Uterus (tissue), 3 donors: ENCODE measurements at regions not wholly inside any gene's neighbourhood (a gene's known extent, or its start where the extent isn't known, plus 50 kb on each side); places are given as distances from the start of the nearest gene placed in this dataset.

ENCODE experiments used
- DNase-seq, 2 donors: peaks; one replicate each; pipeline ENCODE4 v3.0.0-alpha.2; 2019 to 2020
- H3K27ac ChIP-seq, 2 donors: fragments of 200-600 bp; sonication (generic); 1 replicate in 1 of 2; 2 replicates in 1 of 2; pipeline ENCODE4 v1.5.1; 2016 to 2018
- H3K27me3 ChIP-seq, 2 donors: fragments of 200-600 bp; sonication (generic); one replicate each; pipeline ENCODE4 v1.5.1; 2018 to 2019; ENCODE audit warnings: control low read depth in 1 of 2
- H3K36me3 ChIP-seq, 2 donors: fragments of 200-600 bp; sonication (generic); one replicate each; pipeline ENCODE4 v1.5.1; 2019; ENCODE audit warnings: control low read depth in 1 of 2
- H3K4me1 ChIP-seq, 2 donors: fragments of 200-600 bp; sonication (generic); one replicate each; pipeline ENCODE4 v1.5.1; 2018 to 2019; ENCODE audit warnings: control low read depth in 1 of 2
- H3K4me3 ChIP-seq, 2 donors: fragments of 200-600 bp; sonication (generic); 1 replicate in 1 of 2; 2 replicates in 1 of 2; pipeline ENCODE4 v1.5.1; 2018 to 2019; ENCODE audit warnings: mild to moderate bottlenecking in 1 of 2
- H3K9me3 ChIP-seq, 2 donors: fragments of 200-600 bp; sonication (generic); one replicate each; pipeline ENCODE4 v1.5.1; 2019; ENCODE audit warnings: control low read depth in 1 of 2
- POLR2A ChIP-seq, 2 donors: fragments of 450-650 bp; IDR thresholded peaks; one replicate each; pipeline ENCODE4 v1.6.1; 2016; ENCODE audit warnings: antibody characterized with exemption in 2 of 2, mild to moderate bottlenecking in 1 of 2, moderate library complexity in 1 of 2
- intact Hi-C: fragments of 100-400 bp; cut with DNase I; formaldehyde crosslinking; loops from one replicate; pipeline ENCODE4 v1.15.1; 2023; ENCODE audit warnings: low total_unique reads
- TF ChIP-seq, protein P1 (sequence below), 4 experiments: fragments of 200-600 bp in 2 of 4; fragments of 450-650 bp in 2 of 4; sonication (generic) in 2 of 4; IDR thresholded peaks; one replicate each; pipeline ENCODE4 v1.5.1; 2016 to 2019; ENCODE audit warnings: antibody characterized with exemption in 4 of 4, mild to moderate bottlenecking in 2 of 4, moderate library complexity in 1 of 4
- donor health status: DM: yes; HTN: yes; CAD: no.

- no peak overlapping the region for H3K27ac ChIP-seq
- no peak for DNase-seq
- no peak for TF ChIP-seq POLR2A (IDR thresholded peaks at IDR 0.05)
- TF ChIP-seq, protein P1, sequence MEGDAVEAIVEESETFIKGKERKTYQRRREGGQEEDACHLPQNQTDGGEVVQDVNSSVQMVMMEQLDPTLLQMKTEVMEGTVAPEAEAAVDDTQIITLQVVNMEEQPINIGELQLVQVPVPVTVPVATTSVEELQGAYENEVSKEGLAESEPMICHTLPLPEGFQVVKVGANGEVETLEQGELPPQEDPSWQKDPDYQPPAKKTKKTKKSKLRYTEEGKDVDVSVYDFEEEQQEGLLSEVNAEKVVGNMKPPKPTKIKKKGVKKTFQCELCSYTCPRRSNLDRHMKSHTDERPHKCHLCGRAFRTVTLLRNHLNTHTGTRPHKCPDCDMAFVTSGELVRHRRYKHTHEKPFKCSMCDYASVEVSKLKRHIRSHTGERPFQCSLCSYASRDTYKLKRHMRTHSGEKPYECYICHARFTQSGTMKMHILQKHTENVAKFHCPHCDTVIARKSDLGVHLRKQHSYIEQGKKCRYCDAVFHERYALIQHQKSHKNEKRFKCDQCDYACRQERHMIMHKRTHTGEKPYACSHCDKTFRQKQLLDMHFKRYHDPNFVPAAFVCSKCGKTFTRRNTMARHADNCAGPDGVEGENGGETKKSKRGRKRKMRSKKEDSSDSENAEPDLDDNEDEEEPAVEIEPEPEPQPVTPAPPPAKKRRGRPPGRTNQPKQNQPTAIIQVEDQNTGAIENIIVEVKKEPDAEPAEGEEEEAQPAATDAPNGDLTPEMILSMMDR (IDR thresholded peaks at IDR 0.05): no peak
- H3K36me3 ChIP-seq: no peaks in the 10 kb centered on the region
- no peaks in the 10 kb centered on the region for H3K4me1 ChIP-seq
- H3K9me3 ChIP-seq: no peaks in the 10 kb centered on the region
- intact Hi-C loops: no loop called here
- no peak overlapping the region for H3K4me3 ChIP-seq
- no peaks in the 10 kb centered on the region for H3K27me3 ChIP-seq
Measured at GRCh38 chr1:228992044-228992443, 256.8 kb downstream of the RHOU start.

- no peaks in the 10 kb centered on the region for H3K4me1 ChIP-seq
- H3K27me3 ChIP-seq: no peaks in the 10 kb centered on the region
- intact Hi-C loops: no loop called here
- H3K27ac ChIP-seq: no peak overlapping the region
- H3K36me3 ChIP-seq: no peaks in the 10 kb centered on the region
- TF ChIP-seq, protein P1 (IDR thresholded peaks at IDR 0.05): no peak
- TF ChIP-seq POLR2A (IDR thresholded peaks at IDR 0.05): no peak
- H3K4me3 ChIP-seq: no peak overlapping the region
- DNase-seq: no peak
- no peaks in the 10 kb centered on the region for H3K9me3 ChIP-seq
Measured at GRCh38 chr1:228992907-228993535, 257.7 kb downstream of the RHOU start.

DNA sequence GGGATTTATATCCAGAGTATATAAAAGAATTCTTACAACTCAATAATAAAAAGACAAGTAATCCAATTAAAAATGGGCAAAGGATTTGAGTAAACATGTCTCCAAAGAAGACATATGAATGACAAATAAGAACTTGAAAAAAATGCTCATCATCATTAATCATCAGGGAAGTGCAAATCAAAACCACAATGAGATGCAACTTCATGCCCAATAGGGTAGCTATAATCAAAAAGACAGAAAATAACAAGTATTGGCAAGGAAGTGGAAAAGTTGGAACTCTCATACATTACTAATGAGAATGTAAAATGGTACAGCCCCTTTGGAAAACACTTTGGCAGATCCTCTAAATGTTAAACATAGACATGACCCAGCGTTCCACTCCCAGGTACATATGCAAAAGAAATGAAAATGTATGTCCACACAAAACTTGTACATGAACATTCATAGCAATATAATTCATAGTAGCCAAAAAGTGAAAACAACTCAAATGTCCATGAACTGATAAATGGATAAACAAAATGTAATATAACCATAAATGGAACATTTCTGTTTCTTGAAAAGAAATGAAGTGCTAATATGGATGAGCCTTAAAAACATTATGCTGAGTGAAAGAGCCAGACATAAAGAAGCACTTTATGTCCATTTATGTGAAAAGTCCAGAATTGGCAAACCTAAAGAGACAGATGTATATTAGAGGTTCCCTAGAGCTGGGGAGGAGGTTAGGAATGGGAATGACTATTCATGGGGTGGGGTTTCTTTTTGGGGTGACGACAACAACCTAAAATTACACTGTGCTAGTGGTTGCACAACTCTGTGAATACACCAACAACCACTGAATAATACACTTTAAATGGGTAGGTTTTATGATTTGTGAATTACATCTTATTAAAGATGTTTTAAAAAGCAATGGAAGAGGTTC, 259.7 kb downstream of the RHOU start:
- TF ChIP-seq POLR2A (IDR thresholded peaks at IDR 0.05): no peak
- TF ChIP-seq, protein P1 (IDR thresholded peaks at IDR 0.05): no peak
- Histone ChIP-seq H3K36me3 (no peaks in the 10 kb centered on the region), H3K27me3 (no peaks in the 10 kb centered on the region), H3K9me3 (no peaks in the 10 kb centered on the region), H3K27ac (no peak overlapping the region), H3K4me1 (no peaks in the 10 kb centered on the region), H3K4me3 (no peak overlapping the region)
- intact Hi-C loops: no loop called here
- DNase-seq: no peak

- TF ChIP-seq, protein P1 (IDR thresholded peaks at IDR 0.05): no peak
- TF ChIP-seq POLR2A (IDR thresholded peaks at IDR 0.05): no peak
- DNase-seq: no peak
- H3K4me1 ChIP-seq: no peaks in the 10 kb centered on the region
- no peaks in the 10 kb centered on the region for H3K9me3 ChIP-seq
- intact Hi-C loops: no loop called here
- no peak overlapping the region for H3K4me3 ChIP-seq
- H3K27me3 ChIP-seq: no peaks in the 10 kb centered on the region
- no peak overlapping the region for H3K27ac ChIP-seq
- H3K36me3 ChIP-seq: no peaks in the 10 kb centered on the region
Measured at GRCh38 chr1:228996281-228996680, 261.0 kb downstream of the RHOU start.

- Histone ChIP-seq H3K27ac (no peak overlapping the region), H3K4me3 (no peak overlapping the region), H3K36me3 (no peaks in the 10 kb centered on the region), H3K9me3 (no peaks in the 10 kb centered on the region), H3K27me3 (no peaks in the 10 kb centered on the region), H3K4me1 (no peaks in the 10 kb centered on the region)
- no peak for DNase-seq
- no peak for TF ChIP-seq POLR2A (IDR thresholded peaks at IDR 0.05)
- TF ChIP-seq, protein P1 (IDR thresholded peaks at IDR 0.05): no peak
- intact Hi-C loops: no loop called here
Measured at GRCh38 chr1:228997721-228998144, 262.5 kb downstream of the RHOU start.
